Neutrophil (primary cell): ENCODE measurements at regions not wholly inside any gene's neighbourhood (a gene's known extent, or its start where the extent isn't known, plus 50 kb on each side); places are given as distances from the start of the nearest gene placed in this dataset.

Source experiments
- H3K27ac ChIP-seq: fragments of 200-600 bp; sonication (generic); 2 replicates; pipeline ENCODE4 v1.5.1; 2016; ENCODE audit warnings: mild to moderate bottlenecking, moderate library complexity
- H3K27me3 ChIP-seq: fragments of 200-600 bp; sonication (generic); 2 replicates; pipeline ENCODE4 v1.6.0; 2016; ENCODE audit warnings: mild to moderate bottlenecking
- H3K36me3 ChIP-seq: fragments of 200-600 bp; sonication (generic); 2 replicates; pipeline ENCODE4 v1.5.1; 2017
- H3K4me1 ChIP-seq, 2 experiments: fragments of 200-600 bp in 1 of 2; sonication (generic) in 1 of 2; 1 replicate in 1 of 2; 2 replicates in 1 of 2; pipeline versions ENCODE4 v1.5.1 to v1.6.1; 2013 to 2016; ENCODE audit warnings: low read depth in 1 of 2, low read length in 1 of 2, mild to moderate bottlenecking in 1 of 2, moderate library complexity in 1 of 2; ENCODE audit not compliant: control insufficient read depth in 1 of 2, insufficient read depth in 1 of 2
- H3K4me3 ChIP-seq, 2 experiments: fragments of 200-600 bp in 1 of 2; sonication (generic) in 1 of 2; 1 replicate in 1 of 2; 2 replicates in 1 of 2; pipeline ENCODE4 v1.5.1; 2013 to 2016; ENCODE audit warnings: low read depth in 1 of 2, low read length in 1 of 2, mild to moderate bottlenecking in 1 of 2, moderate library complexity in 1 of 2
- H3K9me3 ChIP-seq: fragments of 200-600 bp; sonication (generic); 2 replicates; pipeline ENCODE4 v1.5.1; 2016
- TF ChIP-seq, protein P1 (sequence below): fragments of 200-600 bp; sonication (generic); IDR thresholded peaks from 2 replicates; pipeline ENCODE4 v1.5.1; 2016; ENCODE audit warnings: antibody characterized with exemption

GRCh38 chr2:35378791-35379190 is 976.8 kb upstream of the CRIM1 start:
- Histone ChIP-seq H3K27me3 (no peaks in the 10 kb centered on the region), H3K36me3 (no peaks in the 10 kb centered on the region), H3K9me3 (no peaks in the 10 kb centered on the region), H3K4me1 (no peaks in the 10 kb centered on the region), H3K27ac (no peak overlapping the region), H3K4me3 (no peak overlapping the region)
- TF ChIP-seq, protein P1, sequence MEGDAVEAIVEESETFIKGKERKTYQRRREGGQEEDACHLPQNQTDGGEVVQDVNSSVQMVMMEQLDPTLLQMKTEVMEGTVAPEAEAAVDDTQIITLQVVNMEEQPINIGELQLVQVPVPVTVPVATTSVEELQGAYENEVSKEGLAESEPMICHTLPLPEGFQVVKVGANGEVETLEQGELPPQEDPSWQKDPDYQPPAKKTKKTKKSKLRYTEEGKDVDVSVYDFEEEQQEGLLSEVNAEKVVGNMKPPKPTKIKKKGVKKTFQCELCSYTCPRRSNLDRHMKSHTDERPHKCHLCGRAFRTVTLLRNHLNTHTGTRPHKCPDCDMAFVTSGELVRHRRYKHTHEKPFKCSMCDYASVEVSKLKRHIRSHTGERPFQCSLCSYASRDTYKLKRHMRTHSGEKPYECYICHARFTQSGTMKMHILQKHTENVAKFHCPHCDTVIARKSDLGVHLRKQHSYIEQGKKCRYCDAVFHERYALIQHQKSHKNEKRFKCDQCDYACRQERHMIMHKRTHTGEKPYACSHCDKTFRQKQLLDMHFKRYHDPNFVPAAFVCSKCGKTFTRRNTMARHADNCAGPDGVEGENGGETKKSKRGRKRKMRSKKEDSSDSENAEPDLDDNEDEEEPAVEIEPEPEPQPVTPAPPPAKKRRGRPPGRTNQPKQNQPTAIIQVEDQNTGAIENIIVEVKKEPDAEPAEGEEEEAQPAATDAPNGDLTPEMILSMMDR: no peak

DNA sequence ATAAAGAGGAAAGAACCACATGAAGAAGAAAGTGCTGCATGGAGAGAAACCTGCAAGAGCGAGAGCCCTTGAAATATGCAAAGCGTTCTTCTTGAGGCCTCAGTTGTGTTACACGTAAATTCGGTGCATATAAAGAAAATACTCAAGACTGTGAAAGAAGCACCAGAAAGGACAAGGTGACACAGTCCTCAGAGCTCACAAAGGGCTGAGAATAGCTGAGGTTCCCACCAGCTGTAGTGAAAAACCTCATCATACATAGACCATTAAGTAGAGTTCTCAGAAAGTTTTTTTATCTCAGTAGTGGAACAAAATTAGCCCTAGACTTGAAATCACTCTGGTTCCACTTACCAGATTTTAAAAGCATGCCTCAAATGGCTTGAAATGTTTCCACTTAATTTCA is 980.7 kb upstream of the CRIM1 start:
- no peaks in the 10 kb centered on the region for H3K36me3 ChIP-seq
- no peaks in the 10 kb centered on the region for H3K4me1 ChIP-seq
- no peak overlapping the region for H3K27ac ChIP-seq
- no peaks in the 10 kb centered on the region for H3K27me3 ChIP-seq
- no peak overlapping the region for H3K4me3 ChIP-seq
- no peaks in the 10 kb centered on the region for H3K9me3 ChIP-seq
- TF ChIP-seq, protein P1: no peak

DNA sequence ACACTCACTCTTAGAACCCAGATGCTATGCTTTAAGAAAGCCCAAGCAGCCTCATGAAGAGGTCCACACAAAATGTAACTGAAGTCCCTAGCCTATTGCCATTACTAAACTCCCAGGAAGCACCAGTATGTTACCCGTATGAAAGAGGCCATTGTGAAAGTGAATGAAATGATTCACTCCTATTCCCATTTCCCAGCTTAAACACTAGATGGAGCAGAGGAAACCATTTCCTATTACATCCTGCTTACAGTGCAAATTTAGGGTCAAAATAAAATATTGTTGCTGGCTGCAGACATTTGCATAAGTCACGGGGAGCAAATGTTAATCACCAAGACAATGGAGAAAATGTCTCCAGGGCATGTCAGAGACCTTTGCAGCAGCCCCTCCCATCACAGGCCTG is 989.7 kb upstream of the CRIM1 start:
- Histone ChIP-seq H3K27ac (no peak overlapping the region), H3K36me3 (no peaks in the 10 kb centered on the region), H3K9me3 (no peaks in the 10 kb centered on the region), H3K27me3 (no peaks in the 10 kb centered on the region), H3K4me3 (no peak overlapping the region), H3K4me1 (no peaks in the 10 kb centered on the region)
- TF ChIP-seq, protein P1: no peak

DNA sequence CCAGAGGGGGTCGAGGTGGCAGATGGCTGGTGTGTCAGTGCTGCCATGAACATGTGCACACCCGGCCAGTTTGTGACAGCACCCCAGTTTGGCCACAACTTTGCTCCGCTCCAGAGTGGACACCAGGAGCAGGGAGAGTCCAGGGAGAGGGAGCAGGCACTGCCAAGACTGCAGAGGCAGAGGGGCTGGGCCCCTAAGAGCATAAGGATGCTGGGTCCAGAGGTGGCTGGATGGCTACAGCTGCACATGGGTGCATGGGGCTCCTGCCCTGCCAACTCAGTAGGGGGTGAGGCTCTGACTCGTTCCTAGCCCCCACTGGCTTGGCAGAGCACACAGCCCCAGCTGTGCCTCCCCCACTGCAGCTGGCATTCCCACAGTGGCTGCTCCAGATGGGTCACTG is 999.2 kb upstream of the CRIM1 start:
- TF ChIP-seq, protein P1: no peak

DNA sequence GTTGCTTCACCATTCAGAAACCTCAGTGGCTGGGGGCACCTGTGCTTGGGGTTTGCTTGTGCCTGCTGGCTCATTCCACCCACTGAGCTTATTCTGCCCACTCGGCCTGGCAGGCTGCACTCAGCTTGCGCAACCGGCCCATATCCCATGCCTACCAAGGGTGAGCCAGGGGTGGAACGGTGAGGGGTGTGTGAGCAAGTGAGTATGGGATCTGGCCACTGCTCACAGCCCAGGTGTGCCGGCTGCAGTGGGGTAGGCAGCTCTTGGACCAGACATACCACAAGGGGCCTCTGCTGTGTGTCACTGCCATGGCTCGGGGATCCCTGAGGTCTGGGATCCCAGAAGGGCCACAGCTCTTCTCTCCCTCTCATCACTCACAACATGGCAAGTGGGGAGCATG is 1000.5 kb upstream of the CRIM1 start:
- TF ChIP-seq, protein P1: no peak
- no peak overlapping the region for H3K27ac ChIP-seq
- H3K27me3 ChIP-seq: no peaks in the 10 kb centered on the region
- H3K4me1 ChIP-seq: no peaks in the 10 kb centered on the region
- H3K9me3 ChIP-seq: no peaks in the 10 kb centered on the region
- H3K36me3 ChIP-seq: no peaks in the 10 kb centered on the region
- H3K4me3 ChIP-seq: no peak overlapping the region

More for the DNA sequence above, 999.2 kb upstream of the CRIM1 start:
- H3K4me1 ChIP-seq: no peaks in the 10 kb centered on the region
- no peaks in the 10 kb centered on the region for H3K27me3 ChIP-seq
- H3K4me3 ChIP-seq: no peak overlapping the region
- H3K9me3 ChIP-seq: no peaks in the 10 kb centered on the region
- no peak overlapping the region for H3K27ac ChIP-seq
- H3K36me3 ChIP-seq: no peaks in the 10 kb centered on the region

DNA sequence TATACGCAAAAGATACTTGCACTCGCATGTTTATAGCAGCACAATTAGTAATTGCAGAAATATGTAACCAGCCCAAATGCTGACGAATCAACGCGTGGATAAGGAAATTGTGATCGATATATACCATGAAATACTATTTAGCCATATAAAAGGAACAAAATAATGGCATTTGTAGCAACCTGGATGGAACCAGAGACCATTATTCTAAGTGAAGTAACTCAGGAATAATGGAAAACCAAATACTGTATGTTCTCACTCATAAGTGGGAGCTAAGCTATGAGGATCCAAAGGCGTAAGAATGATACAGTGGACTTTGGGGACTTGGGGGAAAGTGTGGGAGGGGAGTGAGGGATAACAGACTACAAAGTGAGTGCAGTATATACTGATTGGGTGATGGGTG is 1008.0 kb upstream of the CRIM1 start:
- H3K27me3 ChIP-seq: no peaks in the 10 kb centered on the region
- no peaks in the 10 kb centered on the region for H3K36me3 ChIP-seq
- H3K4me3 ChIP-seq: no peak overlapping the region
- H3K9me3 ChIP-seq: no peaks in the 10 kb centered on the region
- H3K27ac ChIP-seq: no peak overlapping the region
- TF ChIP-seq, protein P1: no peak
- H3K4me1 ChIP-seq: no peaks in the 10 kb centered on the region
